ENCODE measurements at regions not wholly inside any gene's neighbourhood (a gene's known extent, or its start where the extent isn't known, plus 50 kb on each side); places are given as distances from the start of the nearest gene placed in this dataset.
A peak's percentile ranks its signal among the peaks of the same experiment; 100 is the strongest.

DNA sequence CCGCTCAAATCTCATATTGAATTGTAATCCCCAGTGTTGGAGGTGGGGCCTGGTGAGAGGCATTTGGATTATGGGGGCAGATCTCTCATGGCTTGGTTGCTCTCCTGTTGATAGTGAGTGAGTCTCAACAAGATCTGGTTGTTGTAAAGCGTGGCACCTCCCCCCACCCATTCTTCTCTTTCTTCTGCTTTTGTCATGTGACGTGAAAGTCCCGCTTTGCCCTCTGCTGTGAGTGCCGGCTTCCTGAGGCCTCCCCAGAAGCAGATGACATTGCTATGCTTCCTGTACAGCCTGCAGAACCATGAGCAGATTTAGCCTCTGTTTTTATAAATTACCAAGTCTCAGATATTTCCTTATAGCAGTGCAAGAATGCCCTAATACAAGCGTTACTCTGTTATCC, 673.8 kb downstream of the ADCYAP1 start:
- H3K27me3 Mint-ChIP-seq (ENCODE audit: unreplicated experiment), result peaks cover 4% of the 10 kb centered on the region
- DNase-seq (ENCODE audit: low spot score), result no peak
- no peak overlapping the region for H3K4me3 Mint-ChIP-seq (ENCODE audit: unreplicated experiment)
- no peaks in the 10 kb centered on the region for H3K36me3 Mint-ChIP-seq (ENCODE audit: low read depth, unreplicated experiment)
- peaks cover 9% of the 10 kb centered on the region for H3K4me1 Mint-ChIP-seq (ENCODE audit: unreplicated experiment)
- H3K9me3 Mint-ChIP-seq (ENCODE audit: unreplicated experiment), result no peaks in the 10 kb centered on the region
- H3K27ac Mint-ChIP-seq (ENCODE audit: unreplicated experiment), result no peak overlapping the region
- TF ChIP-seq, protein P1, sequence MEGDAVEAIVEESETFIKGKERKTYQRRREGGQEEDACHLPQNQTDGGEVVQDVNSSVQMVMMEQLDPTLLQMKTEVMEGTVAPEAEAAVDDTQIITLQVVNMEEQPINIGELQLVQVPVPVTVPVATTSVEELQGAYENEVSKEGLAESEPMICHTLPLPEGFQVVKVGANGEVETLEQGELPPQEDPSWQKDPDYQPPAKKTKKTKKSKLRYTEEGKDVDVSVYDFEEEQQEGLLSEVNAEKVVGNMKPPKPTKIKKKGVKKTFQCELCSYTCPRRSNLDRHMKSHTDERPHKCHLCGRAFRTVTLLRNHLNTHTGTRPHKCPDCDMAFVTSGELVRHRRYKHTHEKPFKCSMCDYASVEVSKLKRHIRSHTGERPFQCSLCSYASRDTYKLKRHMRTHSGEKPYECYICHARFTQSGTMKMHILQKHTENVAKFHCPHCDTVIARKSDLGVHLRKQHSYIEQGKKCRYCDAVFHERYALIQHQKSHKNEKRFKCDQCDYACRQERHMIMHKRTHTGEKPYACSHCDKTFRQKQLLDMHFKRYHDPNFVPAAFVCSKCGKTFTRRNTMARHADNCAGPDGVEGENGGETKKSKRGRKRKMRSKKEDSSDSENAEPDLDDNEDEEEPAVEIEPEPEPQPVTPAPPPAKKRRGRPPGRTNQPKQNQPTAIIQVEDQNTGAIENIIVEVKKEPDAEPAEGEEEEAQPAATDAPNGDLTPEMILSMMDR (IDR thresholded peaks at IDR 0.05; ENCODE audit: unreplicated experiment), result no peak

DNA sequence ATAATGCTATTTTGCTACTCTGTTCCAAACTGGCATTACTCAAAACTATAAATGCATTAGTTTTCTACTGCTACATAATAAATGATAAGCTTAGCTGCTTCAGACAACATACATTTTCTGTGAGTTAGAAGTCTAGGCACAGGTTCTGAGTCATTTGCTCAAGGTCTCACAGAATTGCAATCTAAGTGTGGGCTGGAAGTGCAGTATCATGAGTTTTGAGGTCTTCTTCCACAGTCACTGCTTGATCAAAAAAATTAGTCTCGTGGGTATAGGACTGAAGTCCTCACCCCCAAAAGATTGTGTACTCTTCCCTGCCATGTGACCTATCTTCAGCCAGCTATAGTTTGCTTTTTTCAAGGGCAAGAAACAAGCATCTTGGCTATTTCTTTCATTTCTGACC, 676.9 kb downstream of the ADCYAP1 start:
- H3K4me3 Mint-ChIP-seq (ENCODE audit: unreplicated experiment), result no peak overlapping the region
- TF ChIP-seq, protein P1 (IDR thresholded peaks at IDR 0.05; ENCODE audit: unreplicated experiment), result no peak
- H3K27ac Mint-ChIP-seq (ENCODE audit: unreplicated experiment), result no peak overlapping the region
- no peaks in the 10 kb centered on the region for H3K4me1 Mint-ChIP-seq (ENCODE audit: unreplicated experiment)
- DNase-seq (ENCODE audit: low spot score), result no peak
- peaks cover 2% of the 10 kb centered on the region for H3K27me3 Mint-ChIP-seq (ENCODE audit: unreplicated experiment)
- no peaks in the 10 kb centered on the region for H3K9me3 Mint-ChIP-seq (ENCODE audit: unreplicated experiment)
- H3K36me3 Mint-ChIP-seq (ENCODE audit: low read depth, unreplicated experiment), result no peaks in the 10 kb centered on the region

DNA sequence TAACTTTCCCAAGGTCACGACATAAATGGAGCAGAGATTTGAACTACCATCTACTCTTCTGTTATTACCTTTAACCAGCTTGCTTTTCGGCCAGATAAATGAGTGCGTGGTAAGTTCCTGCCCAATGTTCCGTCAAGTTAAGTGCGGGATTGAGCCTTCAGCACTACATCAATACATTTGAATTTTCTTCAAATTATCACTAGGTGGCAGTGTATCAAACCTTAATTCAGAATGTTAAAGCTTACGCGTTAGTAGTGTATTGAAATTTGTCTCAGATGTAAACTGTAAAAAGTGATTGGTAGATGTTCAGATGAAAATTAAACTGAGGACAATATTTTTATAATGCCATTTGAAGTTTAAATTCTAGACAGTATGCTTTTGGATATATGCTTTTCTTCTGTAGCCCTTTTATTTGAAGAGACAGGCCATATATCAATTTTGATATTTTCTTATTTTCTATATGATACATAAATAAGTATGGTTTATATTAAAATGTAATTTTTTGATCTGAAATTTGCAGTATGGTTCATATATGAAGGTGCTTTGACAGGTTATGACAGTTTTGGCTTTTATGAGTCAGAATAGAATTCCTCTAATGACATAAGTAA, 681.3 kb downstream of the ADCYAP1 start:
- H3K9me3 Mint-ChIP-seq (ENCODE audit: unreplicated experiment), result no peaks in the 10 kb centered on the region
- TF ChIP-seq, protein P1 (IDR thresholded peaks at IDR 0.05; ENCODE audit: unreplicated experiment), result peak; percentile 79
- peaks cover 2% of the 10 kb centered on the region for H3K27me3 Mint-ChIP-seq (ENCODE audit: unreplicated experiment)
- H3K36me3 Mint-ChIP-seq (ENCODE audit: low read depth, unreplicated experiment), result no peaks in the 10 kb centered on the region
- DNase-seq (ENCODE audit: low spot score), result no peak
- no peak overlapping the region for H3K27ac Mint-ChIP-seq (ENCODE audit: unreplicated experiment)
- H3K4me3 Mint-ChIP-seq (ENCODE audit: unreplicated experiment), result no peak overlapping the region
- H3K4me1 Mint-ChIP-seq (ENCODE audit: unreplicated experiment), result no peaks in the 10 kb centered on the region

DNA sequence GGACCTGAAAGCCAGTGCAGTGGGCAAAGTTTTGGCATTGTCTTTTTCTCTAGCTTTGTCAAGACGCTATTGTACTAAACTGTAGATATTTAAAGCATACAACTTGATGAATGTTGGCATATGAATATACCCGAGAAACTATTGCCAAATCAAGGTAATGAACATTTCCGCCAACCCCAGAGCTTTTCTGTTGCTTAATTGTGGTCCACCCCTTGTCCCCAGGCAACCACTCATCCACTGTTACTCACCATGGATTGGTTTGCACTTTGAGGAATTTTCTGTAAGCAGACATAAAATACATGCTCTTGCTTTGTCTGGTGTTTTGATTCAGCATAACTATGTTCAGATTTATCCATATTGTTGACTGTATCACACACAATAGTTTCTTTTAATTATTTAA, 688.4 kb downstream of the ADCYAP1 start:
- Mint-ChIP-seq H3K27me3 (ENCODE audit: unreplicated experiment) (no peaks in the 10 kb centered on the region), H3K4me1 (ENCODE audit: unreplicated experiment) (no peaks in the 10 kb centered on the region), H3K27ac (ENCODE audit: unreplicated experiment) (no peak overlapping the region), H3K9me3 (ENCODE audit: unreplicated experiment) (no peaks in the 10 kb centered on the region), H3K4me3 (ENCODE audit: unreplicated experiment) (no peak overlapping the region), H3K36me3 (ENCODE audit: low read depth, unreplicated experiment) (no peaks in the 10 kb centered on the region)
- no peak for DNase-seq (ENCODE audit: low spot score)
- TF ChIP-seq, protein P1 (IDR thresholded peaks at IDR 0.05; ENCODE audit: unreplicated experiment), result no peak

DNA sequence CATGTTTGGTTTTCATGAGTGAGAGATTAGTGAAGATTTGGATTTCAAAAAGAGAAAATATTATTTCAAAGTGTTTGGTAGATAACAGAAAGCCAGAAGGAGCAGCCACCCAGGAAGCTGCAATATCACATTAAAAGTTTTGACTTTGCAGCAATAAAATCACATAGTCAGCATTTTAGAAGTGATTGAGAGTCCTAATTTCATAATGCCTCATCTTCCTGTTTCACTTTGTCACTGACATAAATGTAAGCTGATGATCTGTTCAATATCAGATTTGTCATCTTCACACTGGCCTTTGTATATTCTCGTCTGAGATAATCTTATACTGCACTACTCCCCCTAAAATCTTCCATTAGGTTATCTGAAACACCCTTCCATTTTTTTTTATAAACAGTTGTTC, 690.5 kb downstream of the ADCYAP1 start:
- no peak overlapping the region for H3K4me3 Mint-ChIP-seq (ENCODE audit: unreplicated experiment)
- no peaks in the 10 kb centered on the region for H3K9me3 Mint-ChIP-seq (ENCODE audit: unreplicated experiment)
- H3K27me3 Mint-ChIP-seq (ENCODE audit: unreplicated experiment), result no peaks in the 10 kb centered on the region
- H3K36me3 Mint-ChIP-seq (ENCODE audit: low read depth, unreplicated experiment), result no peaks in the 10 kb centered on the region
- no peak for DNase-seq (ENCODE audit: low spot score)
- TF ChIP-seq, protein P1 (IDR thresholded peaks at IDR 0.05; ENCODE audit: unreplicated experiment), result no peak
- no peak overlapping the region for H3K27ac Mint-ChIP-seq (ENCODE audit: unreplicated experiment)
- no peaks in the 10 kb centered on the region for H3K4me1 Mint-ChIP-seq (ENCODE audit: unreplicated experiment)
